ENCODE measurements at regions not wholly inside any gene's neighbourhood (a gene's known extent, or its start where the extent isn't known, plus 50 kb on each side); places are given as distances from the start of the nearest gene placed in this dataset.

DNA sequence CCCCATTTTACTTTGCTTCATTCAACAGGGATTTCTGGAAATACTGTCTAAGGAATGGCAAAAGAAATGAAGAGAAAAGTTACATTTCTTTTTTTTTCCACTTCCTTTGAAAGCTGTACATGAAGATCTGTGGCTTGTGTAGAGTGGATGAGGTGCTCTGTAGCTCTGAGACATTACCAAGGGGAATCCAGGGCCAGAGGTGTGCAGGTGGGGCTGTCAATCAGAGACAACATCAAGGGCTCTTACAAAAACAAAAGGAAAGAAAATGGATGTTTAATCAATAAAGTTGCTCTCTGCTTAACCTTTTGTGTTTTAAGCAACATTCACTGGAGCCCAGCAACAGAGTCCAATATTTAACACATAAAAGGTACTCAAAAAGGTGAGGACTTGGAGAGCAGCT lies 391.1 kb downstream of the TMEM38B start:
- TF ChIP-seq SUZ12 (IDR thresholded peaks at IDR 0.05; ENCODE audit: extremely low read depth, insufficient read depth, insufficient read length) (no peak), YY1 (IDR thresholded peaks at IDR 0.05; ENCODE audit: insufficient read depth, insufficient read length) (no peak), ZNF274 (IDR thresholded peaks at IDR 0.05; ENCODE audit: low read depth, low read length) (no peak)
